ENCODE measurements at regions not wholly inside any gene's neighbourhood (a gene's known extent, or its start where the extent isn't known, plus 50 kb on each side); places are given as distances from the start of the nearest gene placed in this dataset.
"Not testable (repeated sequence)": the region's sequence is repeated elsewhere in the genome, so short reads cannot be mapped to it uniquely, and the experiment has no call there.

DNA sequence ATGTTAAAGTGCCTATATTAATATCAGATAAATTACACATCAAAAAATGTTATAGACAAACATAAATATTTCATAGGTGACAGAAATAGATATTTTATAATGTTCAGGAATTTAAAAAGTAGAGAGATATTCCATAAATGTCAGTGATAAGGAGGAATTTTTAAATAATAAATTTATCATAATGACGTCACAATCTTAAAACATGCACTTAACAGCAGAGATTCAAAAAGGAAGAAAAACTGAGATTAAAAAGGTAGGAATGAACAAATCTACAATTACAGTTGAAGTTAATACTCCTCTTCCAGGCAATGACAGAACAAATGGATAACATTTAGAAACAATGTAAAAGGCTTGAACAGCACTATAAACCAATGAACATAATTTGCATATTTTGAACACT is 345.4 kb upstream of the NOX3 start:
- FAIRE-seq = no peak

DNA sequence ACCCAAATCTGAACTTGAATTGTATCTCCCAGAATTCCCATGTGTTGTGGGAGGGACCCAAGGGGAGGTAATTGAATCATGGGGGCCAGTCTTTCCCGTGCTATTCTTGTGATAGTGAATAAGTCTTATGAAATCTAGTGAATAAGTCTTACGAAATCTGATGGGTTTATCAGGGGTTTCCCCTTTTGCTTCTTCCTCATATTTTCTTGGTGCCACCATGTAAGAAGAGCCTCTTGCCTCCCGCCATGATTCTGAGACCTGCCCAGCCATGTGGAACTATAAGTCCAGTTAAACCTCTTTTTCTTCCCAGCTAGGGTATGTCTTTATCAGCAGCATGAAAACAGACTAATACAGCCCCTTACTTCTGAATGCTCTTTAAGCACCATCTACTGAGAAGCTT is 343.2 kb upstream of the NOX3 start:
- FAIRE-seq = not testable (repeated sequence)

DNA sequence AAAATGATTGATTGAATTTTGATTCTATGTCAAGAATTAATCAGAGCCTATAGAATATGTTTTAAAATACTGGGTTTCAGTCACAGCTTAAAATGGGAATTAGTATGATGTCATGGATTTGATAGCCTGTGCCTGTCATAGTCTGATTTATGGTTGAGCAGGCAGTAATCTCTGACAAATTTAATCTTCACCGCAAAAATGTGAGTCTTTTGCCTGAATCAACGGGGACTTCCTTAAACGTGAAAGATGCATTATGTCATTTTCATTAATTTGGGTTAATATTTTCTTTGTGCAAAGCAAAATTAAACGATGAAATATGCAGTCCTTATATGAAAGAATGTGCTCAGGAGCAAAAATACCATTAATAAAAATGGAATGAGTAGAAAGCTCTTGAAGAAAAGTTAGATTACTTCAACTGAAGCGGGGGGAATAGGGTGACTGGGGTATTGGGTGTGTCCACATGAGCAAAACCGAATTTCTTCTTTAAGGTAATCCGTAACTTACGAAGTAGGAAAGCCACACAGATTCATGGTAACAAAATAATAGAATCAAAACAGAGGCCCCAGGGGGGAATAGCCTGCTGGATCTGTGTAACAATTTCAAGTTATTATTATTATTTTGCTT is 339.6 kb upstream of the NOX3 start:
- FAIRE-seq = no peak

DNA sequence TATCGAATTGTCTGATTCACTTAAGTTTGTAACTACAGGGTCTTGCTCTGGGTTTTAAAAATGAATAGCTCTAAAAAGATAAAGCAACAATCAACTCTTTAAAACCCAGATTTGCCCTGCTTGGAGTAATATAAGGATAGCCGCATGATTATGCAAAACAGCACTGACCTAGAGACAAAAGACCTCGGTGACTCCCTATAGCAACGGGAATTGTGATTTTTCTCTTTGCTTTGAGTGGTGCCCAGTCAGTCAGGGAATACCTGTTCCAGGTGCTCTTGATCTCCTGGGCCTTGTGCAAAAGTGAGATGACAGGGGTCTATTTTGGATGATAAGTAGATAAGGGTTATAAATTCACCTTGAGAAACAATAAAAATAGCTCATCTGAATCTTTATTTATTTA is 336.3 kb upstream of the NOX3 start:
- no peak for FAIRE-seq

DNA sequence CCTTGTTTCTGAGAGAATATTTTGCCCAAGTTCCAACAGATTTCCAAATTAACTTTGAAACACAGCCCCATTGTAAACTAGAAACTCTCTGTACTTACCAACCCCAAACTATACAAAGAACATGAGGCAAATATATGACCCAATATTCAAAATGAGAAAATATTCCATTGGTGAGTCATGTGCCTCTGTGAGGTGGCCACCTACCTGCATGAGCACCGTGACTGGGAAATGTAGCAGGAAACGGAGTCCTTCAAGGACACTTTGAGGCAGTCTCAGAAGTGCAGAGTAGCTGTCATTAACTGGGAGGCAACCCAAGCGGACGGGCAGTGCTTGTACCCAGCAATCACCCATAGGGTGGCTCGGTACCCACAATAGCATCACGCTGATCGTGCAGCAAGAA is 335.5 kb upstream of the NOX3 start:
- no peak for FAIRE-seq

- FAIRE-seq = no peak
Measured at GRCh38 chr6:155787168-155787567, 331.5 kb upstream of the NOX3 start.

- FAIRE-seq = no peak
Measured at GRCh38 chr6:155786528-155786927, 330.9 kb upstream of the NOX3 start.

DNA sequence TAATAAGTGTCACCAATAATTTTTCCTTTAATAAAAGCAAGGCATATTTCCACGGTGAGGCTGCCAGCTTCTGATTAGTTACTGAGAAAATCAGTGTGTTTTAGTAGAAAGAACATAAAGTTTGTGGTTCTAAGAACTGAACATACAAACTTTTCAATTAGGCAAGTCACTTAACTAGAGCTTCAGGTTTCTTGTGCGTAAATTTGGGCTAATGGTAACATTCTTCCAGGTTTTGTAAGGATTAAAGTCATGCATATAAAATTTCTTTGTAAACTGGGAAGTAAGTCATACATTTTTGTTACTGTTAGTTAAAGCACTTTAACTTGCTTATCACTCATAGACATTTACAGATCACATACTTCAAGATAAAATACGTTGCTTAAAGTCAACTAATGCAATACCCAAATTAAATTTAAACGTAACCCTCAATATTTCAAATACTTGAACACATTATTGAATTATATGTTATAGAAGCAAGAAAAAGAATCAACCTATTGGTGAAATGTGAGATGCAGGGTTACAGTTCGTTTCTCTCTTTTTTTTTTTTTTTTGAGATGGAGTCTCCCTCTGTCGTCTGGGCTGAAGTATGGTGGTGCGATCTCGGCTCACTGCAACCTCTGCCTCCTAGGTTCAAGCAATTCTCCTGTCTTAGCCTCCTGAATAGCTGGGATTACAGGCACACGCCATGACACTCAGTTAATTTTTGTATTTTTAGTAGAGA is 327.3 kb upstream of the NOX3 start:
- no peak for FAIRE-seq

DNA sequence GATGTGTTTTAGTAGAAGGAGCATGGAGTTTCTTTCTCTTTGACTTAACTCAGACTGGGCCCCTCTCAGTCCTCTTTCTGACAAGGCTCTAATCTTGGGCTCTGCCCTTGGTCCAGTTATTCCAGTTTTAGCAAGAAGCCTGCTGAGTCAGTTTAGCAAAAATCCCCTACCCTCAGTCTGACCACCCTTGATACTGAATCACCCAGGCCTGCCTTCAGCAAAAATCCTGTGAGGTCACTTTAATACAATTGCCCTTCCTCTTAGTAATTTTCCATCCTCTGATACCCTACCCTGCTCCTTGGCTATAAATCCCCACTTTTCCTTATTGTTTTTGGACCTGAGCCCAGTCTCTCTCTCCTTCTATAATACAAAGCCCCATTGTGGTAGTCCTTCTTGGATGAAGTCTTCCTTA is 326.7 kb upstream of the NOX3 start:
- FAIRE-seq = no peak

DNA sequence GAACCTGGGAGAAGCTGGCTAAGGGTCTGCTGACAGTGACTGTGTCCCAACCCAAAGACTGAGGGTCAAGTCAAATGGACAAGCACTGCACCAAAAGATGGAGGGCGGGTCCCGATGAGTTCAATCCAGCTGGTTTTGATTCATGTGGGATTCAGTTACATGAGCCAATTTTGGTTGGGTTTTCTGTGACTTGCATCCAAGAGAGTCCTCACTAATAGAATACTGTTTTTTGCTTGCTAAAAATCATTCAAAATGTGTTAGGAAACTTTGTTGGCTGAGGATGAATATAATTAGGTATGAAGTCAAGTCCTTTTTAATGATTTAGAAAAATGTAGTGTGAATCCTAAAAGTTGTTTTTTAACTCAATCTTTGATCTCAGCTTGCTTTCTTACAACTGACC is 323.8 kb upstream of the NOX3 start:
- no peak for FAIRE-seq

- FAIRE-seq = no peak
Measured at GRCh38 chr6:155778336-155778735, 322.7 kb upstream of the NOX3 start.

DNA sequence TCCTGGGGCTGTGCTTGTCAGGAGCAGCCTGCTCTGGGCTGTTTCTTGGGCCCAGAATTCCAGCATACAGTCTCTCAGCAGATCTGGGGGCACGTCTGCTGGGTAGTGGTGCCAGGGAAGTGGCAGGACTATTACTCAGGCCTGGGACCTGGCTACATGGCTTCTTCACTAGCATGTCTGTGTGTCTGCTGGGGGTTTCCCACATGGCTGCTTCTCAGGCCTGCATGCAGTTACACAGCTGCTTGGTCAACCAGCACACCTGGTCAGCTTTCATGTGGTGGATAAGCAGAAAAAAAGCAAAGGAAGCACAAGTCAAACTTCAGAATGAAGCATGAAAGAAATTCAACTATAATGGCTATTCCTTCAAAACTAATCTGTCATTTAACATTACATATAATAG is 316.2 kb upstream of the NOX3 start:
- FAIRE-seq = no peak

GRCh38 chr6:155770856-155771255 is 315.2 kb upstream of the NOX3 start:
- no peak for FAIRE-seq

GRCh38 chr6:155770313-155770712 is 314.7 kb upstream of the NOX3 start:
- FAIRE-seq = no peak

DNA sequence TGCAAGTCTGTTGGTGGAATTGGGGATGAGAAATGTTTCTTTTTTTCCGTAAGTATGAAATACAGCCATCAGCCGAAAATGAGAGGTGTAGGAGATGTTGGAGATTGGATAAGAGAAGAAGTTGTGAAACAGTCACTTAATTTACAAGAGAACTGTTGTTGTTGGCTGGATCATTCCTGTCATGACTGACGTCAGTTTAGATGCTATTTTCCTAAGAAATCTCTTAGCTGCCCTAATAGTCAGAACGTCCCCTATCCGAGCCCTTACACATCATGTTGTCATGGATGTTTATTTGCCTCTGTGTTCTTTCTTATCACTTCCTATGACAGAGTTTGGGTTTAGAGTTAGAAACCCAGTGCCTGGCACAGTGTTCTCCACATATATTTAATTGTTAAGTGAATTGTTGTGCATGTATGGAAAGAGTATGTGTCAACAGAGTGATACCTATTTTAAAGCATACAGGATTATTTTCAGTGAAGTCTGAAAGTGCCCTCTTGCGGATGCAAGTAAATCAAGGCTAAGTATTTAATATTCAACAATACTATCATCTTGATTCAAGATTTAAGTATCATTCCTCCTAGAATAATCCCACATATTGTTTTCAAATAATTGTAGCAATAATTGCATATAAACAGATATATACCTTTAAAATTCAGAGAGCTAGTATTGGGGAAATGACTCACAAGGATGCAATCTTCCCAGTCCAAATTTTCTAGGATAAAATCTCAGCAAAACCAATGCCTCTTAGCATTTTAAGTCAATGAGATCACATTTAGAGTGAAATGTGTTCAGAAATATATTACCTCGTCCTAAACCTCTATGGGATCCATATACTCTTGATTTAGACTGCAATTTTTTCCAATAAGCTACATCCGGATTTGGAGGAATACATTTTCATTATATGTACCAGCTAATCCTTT is 309.9 kb upstream of the NOX3 start:
- FAIRE-seq = no peak

DNA sequence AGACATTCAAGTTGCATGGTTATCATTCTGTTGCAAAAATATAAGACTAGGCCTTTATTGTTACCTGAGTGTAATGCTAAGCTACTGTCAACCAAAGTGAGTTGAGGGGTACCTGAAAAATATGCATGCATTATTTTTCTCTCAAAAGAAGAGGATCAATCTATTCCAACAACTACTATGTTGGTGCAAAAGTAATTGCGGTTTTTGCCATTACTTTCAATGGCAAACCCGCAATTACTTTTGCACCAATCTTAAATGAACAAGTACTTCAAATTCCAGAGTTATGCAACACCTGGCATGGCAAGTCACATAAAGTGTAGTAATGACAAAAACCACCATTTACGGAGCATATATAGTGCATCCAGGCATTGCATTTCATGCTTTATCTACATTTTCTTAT is 307.0 kb upstream of the NOX3 start:
- no peak for FAIRE-seq

DNA sequence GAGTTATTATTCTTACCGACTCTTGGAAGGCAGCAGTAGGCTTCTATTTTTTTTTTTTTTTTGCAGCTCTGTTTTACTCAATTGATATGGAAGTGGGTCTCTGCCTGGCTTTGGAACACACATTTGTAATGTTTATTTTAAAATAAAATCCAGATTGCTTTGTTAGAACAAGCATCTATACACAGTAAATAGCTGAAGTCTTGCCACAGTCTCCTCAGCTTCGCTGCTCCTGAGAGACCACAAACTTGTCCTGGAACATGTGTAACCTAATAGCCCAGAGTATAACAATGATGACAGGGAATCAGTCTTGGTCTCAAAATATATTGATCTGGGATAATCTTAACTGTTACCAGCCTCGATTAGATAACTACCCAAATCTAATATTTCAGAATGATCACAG is 299.8 kb upstream of the NOX3 start:
- no peak for FAIRE-seq

DNA sequence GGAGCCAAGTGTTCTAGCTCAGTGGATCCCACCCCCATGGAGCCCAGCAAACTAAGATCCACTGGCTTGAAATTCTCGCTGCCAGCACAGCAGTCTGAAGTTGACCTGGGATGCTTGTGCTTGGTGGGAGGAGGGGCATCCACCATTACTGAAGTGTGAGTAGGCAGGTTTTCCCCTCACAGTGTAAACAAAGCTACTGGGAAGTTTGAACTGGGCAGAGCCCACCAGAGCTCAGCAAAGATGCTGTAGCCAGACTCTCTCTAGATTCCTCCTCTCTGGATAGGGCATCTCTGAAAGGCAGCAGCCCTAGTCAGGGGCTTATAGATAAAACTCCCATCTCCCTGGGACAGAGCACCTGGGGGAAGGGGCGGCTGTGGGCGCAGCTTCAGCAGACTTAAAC is 293.1 kb upstream of the NOX3 start:
- FAIRE-seq = not testable (repeated sequence)

- FAIRE-seq = no peak
Measured at GRCh38 chr6:155747491-155747890, 291.9 kb upstream of the NOX3 start.

DNA sequence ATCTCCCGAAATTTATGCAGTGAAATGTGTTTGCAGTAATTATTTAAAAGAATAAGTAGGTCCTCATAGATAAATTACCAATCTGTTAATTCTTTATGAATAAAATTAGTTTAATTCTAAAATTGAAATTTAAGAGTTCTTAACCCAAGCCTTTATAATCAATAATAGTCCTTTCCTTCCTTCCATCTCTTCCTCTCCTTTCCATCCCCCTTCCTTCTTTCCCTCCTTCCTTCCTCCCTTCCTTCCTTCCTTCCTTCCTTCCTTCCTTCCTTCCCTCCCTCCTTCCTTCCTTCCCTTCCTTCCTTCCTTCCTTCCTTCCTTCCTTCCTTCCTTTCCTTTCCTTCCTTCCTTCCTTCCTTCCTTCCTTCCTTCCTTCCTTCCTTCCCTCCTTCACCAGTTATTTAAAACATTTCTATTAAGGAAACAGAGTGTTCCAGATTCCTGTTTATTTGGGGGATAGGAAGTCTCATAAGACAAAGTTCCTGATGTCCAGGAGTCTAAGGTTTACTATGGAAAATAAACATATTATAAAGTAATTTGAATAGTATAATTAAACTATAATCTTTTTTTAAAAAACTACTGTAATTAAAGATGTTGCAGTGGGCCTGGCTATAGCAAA is 285.3 kb upstream of the NOX3 start:
- no peak for FAIRE-seq

DNA sequence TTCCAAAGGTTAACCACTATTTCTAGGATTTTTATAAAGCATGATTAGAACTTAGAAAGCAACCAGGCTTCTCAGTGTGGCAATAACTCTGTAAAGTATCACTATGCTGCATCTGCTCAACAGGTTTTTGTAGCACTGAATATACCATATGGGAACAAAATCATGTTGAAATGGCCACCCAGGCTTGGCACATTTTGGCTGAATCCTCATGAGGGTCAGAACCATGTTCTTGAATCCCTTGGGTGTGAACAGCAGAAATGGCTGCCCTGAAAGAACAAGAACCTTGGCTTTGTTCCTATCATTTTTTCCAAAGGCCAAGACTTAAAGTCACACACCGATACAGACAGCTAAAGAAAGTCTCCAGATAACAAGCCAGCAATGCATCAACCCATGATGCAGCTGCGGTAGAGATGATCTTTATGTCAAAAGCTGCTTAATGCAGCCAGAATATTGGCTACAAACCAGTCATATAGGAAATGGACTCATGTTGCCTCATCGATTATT is 283.0 kb upstream of the NOX3 start:
- no peak for FAIRE-seq

- no peak for FAIRE-seq
Measured at GRCh38 chr6:155717374-155717773, 261.7 kb upstream of the NOX3 start.

DNA sequence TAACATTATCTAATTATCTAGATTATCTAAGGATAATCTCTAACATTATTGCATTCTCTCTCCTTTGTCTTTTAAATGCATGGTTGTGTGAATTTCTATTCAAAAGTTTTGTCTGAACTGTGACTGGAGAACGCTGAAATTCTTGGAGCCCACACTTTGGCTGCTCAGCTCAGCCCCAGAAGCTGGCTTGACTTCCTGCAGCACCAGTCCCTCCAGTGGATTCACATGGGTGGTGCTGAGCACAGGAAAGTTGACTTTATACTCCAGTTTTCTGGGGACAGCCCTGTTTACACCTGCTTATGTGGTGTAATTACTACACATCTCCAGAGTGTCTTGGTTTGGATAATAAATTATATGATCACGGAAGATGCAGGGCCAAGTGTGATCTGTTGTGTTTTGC is 255.1 kb upstream of the NOX3 start:
- no peak for FAIRE-seq

Measured in endometrium (tissue), 2 donors.